Left colon (tissue), 2 donors: ENCODE measurements at regions not wholly inside any gene's neighbourhood (a gene's known extent, or its start where the extent isn't known, plus 50 kb on each side); places are given as distances from the start of the nearest gene placed in this dataset.
"Not testable (repeated sequence)": the region's sequence is repeated elsewhere in the genome, so short reads cannot be mapped to it uniquely, and the experiment has no call there.

ENCODE experiments used
- ATAC-seq: fragments of 200-7000 bp; cut with Tn5 transposase; one replicate; pipeline ENCODE4 v1.9.1; 2020; ENCODE audit warnings: mild to moderate bottlenecking, moderate library complexity
- DNase-seq, 2 donors: peaks; one replicate each; pipeline ENCODE4 v3.0.0-alpha.2; 2020
- intact Hi-C, 2 donors: fragments of 100-400 bp; cut with DNase I in 1 of 2; cut with micrococcal nuclease in 1 of 2; formaldehyde crosslinking; loops; one replicate each; pipeline versions ENCODE4 v1.11.2 to v1.14.0; 2022; cut with DNase I, micrococcal nuclease
- donor health status: DM: no; HTN: no; CAD: no.
- donor health status: DM: yes; HTN: yes; CAD: no.

DNA sequence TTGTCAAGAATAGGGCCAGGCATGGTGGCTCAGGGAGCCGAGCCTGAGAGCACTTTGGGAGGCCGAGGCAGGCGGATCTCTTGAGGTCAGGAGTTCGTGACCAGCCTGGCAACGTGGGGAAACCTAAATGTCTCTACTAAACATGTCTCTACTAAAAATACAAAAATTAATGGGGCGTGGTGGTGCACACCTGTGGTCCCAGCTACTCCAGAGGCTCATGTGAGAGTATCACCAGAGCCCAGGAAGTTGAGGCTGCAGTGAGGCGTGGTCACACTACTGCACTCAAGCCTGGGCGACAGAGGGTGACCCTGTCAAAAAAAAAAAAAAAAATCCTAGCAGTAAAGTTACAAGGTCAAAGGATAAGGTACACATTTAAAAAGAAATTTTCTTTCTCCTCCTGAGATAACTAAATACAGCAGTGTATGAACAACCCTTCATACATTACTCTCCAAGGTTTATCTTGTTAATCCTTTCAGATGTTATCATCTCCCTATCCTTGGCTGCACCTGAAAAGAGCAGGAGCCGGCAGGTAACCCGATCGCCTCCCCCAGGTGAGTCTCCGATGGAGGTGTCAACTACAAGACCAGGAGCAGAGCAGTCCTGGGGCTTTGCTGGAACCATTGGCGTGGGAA is 122.3 kb downstream of the GOSR1 start:
- intact Hi-C loops = no loop called here
- ATAC-seq (peak; percentile 17), DNase-seq (peak; percentile 33 to 40)

DNA sequence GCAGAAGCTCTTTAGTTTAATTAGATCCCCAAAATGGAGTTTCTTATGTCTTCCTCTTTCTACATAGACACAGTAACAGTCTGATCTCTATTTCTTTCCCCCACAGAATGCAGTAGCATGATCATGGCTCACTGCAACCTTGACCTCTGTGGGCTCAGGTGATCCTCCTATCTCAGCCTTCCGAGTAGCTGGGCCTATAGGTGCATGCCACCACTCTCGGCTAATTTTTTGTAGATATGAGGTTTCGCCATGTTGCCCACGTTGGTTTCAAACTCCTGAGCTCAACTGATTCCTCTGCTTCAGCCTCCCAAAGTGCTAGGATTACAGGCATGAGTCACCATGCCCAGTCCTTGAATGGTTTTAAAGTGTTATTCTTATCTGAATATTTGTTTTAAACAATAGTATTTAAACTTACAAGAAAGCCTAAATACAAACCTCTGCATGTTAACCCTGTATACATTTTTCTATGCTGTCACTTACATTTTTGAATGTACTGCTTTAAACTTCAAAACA is 120.6 kb downstream of the GOSR1 start:
- DNase-seq = no peak

DNA sequence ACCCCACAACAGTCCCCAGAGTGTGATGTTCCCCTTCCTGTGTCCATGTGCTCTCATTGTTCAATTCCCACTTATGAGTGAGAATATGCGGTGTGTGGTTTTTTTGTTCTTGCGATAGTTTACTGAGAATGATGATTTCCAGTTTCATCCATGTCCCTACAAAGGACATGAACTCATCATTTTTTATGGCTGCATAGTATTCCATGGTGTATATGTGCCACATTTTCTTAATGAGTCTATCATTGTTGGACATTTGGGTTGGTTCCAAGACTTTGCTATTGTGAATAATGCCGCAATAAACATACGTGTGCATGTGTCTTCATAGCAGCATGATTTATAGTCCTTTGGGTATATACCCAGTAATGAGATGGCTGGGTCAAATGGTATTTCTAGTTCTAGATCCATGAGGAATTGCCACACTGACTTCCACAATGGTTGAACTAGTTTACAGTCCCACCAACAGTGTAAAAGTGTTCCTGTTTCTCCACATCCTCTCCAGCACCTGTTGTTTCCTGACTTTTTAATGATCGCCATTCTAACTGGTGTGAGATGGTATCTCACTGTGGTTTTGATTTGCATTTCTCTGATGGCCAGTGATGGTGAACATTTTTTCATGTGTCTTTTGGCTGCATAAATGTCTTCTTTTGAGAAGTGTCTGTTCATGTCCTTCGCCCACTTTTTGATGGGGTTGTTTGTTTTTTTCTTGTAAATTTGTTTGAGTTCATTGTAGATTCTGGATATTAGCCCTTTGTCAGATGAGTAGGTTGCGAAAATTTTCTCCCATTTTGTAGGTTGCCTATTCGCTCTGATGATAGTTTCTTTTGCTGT is 120.0 kb downstream of the GOSR1 start:
- intact Hi-C loops, ATAC-seq: not testable (repeated sequence)

More for the DNA sequence above, 120.6 kb downstream of the GOSR1 start:
- intact Hi-C loops = no loop called here
- ATAC-seq = no peak

GRCh38 chr17:30594953-30595371 is 117.8 kb downstream of the GOSR1 start:
- intact Hi-C loops, DNase-seq, ATAC-seq: not testable (repeated sequence)

More for the DNA sequence above, 120.0 kb downstream of the GOSR1 start:
- DNase-seq = not testable (repeated sequence)

DNA sequence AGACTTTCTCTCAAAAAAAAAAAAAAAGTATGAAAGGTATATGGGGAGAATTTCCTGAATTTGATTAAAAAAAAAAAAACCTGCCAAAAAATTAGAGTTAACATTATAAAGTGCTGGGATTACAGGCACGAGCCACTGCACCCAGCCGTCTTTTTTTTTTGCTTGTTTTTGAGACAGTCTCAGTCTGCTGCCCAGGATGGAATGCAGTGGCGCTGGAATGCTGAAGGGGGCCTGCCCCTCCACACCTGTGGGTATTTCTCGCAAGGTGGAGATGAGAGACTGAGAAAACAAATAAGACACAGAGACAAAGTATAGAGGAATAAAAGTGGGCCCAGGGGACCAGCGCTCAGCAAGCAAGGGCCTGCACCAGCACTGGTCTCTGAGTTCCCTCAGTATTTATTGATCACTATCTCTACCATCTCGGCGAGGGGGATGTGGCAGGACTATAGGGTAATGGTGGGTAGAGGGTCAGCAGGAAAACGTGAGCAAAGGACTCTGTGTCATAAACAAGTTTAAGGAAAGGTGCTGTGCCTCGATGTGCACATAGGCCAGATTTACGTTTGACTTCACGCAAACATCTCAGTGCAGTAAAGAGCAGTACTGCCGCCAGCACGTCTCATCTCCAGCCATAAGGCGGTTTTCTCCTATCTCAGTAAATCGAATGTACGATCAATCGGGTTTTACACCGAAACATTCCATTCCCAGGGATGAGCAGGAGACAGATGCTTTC is 117.2 kb downstream of the GOSR1 start:
- DNase-seq (no peak), ATAC-seq (no peak)
- intact Hi-C loops = no loop called here

- no peak for DNase-seq
- intact Hi-C loops = no loop called here
- no peak for ATAC-seq
These were observed 113.0 kb downstream of the GOSR1 start for GRCh38 chr17:30590081-30590733.

DNA sequence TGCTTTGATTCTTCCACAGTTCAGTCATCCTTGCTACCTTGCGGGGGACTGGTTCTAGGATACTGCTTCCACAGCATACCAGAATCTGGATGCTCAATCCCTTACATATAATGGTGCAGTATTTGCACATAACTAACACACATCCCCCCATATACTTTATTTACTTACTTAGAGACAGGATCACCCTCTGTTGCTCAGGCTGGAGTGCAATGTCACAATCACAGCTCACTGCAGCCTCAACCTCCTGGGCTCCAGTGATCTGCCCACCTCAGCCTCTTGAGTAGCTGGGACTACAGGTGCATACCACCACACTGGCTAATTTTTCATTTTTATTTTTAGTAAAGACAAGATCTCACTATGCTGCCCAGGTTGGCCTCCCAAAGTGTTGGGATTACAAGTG is 112.2 kb downstream of the GOSR1 start:
- no peak for ATAC-seq
- intact Hi-C loops = no loop called here
- no peak for DNase-seq

DNA sequence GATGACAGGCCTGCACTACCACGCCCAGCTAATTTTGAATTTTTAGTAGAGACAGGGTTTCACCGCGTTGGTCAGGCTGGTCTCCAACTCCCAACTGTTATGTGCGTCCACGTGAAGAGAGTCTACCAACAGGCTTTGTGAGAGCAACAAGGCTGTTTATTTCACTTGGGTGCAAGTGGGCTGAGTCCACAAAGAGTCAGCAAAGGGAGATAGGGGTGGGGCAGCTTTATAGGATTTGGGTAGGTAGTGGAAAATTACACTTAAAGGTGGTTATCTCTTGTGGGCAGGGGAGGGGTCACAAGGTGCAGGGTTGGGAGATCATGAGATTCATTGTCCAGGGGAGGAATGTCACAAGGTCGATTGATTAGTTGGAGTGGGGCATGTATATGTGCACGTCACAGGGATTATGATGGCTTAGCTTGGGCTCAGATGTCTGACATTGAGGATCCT is 111.6 kb downstream of the GOSR1 start:
- DNase-seq (no peak), ATAC-seq (no peak)
- intact Hi-C loops = no loop called here

DNA sequence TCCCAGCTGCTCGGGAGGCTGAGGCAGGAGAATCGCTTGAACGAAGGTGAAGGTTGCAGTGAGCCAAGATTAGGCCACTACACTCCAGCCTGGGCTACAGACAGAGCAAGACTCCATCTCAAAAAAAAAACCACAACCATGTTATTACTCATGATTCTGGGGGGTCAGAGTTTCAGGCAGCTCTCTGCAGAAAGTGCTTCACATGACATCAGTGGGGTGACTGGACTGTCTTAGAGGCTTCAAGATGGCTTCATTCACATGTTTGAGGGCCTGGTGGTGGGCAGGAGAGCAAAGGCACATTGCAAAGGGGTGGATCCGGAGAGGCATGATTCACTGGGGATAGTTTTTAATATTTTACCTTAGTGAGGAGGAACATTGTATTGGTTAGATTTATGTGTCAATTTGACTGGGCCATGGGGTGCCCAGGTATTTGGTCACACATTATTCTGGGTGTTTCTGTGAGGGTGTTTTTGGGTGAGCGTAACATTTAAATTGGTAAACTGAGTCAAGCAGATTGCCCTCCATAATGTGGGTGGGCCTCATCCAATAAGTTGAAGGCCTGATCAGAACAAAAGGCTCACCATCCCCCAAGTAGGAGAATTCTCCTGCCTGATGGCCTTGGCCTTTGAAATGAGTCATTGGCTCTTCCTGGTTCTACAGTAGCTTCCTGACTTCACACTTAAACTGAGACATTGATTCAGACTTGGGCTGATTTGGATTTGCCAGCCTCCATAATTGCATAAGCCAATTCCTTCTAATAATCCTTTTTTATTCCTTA is 109.8 kb downstream of the GOSR1 start:
- intact Hi-C loops = no loop called here
- no peak for DNase-seq

GRCh38 chr17:30584810-30585209 is 107.6 kb downstream of the GOSR1 start:
- no peak for ATAC-seq

More for the DNA sequence above, 109.8 kb downstream of the GOSR1 start:
- ATAC-seq = peak; percentile 54

DNA sequence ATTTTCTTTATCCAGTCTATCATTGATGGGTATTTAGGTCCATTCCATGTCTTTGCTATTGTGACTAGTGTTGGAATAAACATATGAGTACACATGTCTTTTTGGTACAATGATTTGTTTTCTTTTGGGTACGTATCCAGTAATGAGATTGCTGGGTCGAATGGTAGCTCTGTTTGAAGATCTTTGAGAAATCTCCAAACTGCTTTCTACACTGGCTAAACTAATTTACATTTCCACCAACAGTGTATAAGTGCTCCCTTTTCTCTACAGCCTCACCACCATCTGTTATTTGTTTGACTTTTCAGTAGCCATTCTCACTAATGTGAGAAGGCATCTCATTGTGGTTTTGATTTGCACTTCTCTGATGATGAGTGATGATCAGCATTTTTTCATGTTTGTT is 103.7 kb downstream of the GOSR1 start:
- intact Hi-C loops = no loop called here
- no peak for DNase-seq
- no peak for ATAC-seq

More at GRCh38 chr17:30584810-30585209, 107.6 kb downstream of the GOSR1 start:
- no peak for DNase-seq
- intact Hi-C loops = no loop called here

DNA sequence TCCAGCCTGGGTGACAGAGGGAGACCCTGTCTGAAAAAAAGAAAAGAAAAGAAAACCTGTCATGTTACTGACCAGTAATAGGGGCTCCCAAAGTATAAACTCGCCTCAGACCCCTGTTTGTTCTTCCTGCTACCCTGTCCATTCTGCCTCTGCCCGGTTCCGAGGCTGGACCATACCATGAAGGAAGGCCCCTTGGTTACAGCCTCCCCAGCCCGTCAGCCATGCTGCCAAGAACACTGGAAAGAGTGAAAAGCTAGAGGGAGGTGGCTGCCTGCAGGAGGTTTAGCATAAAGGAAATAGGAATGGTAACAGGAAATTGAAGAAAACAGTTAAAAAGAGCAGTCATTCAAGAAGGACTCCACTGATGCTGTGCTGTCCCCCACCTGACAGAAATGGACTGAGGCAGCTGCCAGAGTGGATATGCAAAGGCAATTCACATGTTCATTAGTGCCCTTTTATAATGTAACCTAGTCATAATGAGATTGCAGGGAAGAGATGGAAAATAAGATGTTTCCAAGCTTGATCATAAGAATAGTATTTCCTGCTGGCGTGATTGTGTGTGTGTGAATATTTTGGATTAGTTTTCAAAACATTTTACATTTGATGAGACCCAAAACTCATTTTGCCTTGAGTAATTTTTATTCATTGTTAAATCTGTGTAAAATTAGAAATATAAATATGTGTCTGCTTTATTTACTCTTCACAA is 102.6 kb downstream of the GOSR1 start:
- ATAC-seq = no peak
- intact Hi-C loops = no loop called here
- no peak for DNase-seq

- intact Hi-C loops, DNase-seq, ATAC-seq: not testable (repeated sequence)
These were observed 101.0 kb downstream of the GOSR1 start for GRCh38 chr17:30578015-30578717.
